GM23338 (cell line): ENCODE measurements at regions not wholly inside any gene's neighbourhood (a gene's known extent, or its start where the extent isn't known, plus 50 kb on each side); places are given as distances from the start of the nearest gene placed in this dataset.

Experiments used
- ATAC-seq: fragments of 200-7000 bp; cut with Tn5 transposase; 3 replicates; pipeline ENCODE4 v1.9.1; 2020
- DNase-seq: peaks from one replicate; pipeline ENCODE4 v3.0.0-alpha.2; 2015; ENCODE audit warnings: low spot score
- H2AFZ ChIP-seq: fragments of 200-600 bp; sonication (generic); 2 replicates; pipeline ENCODE4 v1.8.0; 2016; ENCODE audit warnings: antibody characterized with exemption, mild to moderate bottlenecking, moderate library complexity
- H3F3A ChIP-seq: fragments of 200-600 bp; sonication (generic); replicated peaks from 2 replicates; pipeline ENCODE4 v1.8.0; 2017; ENCODE audit warnings: antibody characterized with exemption, mixed run types, low read depth
- H3K27ac ChIP-seq: fragments of 200-600 bp; sonication (generic); 2 replicates; pipeline ENCODE4 v1.6.1; 2016; ENCODE audit warnings: low read depth
- H3K27me3 ChIP-seq: fragments of 200-600 bp; sonication (generic); 2 replicates; pipeline ENCODE4 v1.8.0; 2016; ENCODE audit warnings: mild to moderate bottlenecking, mixed run types, moderate library complexity; ENCODE audit not compliant: insufficient read depth
- H3K36me3 ChIP-seq: fragments of 200-600 bp; sonication (generic); 2 replicates; pipeline ENCODE4 v1.8.0; 2016; ENCODE audit warnings: mild to moderate bottlenecking; ENCODE audit not compliant: insufficient read depth
- H3K4me1 ChIP-seq: fragments of 200-600 bp; sonication (generic); 2 replicates; pipeline ENCODE4 v1.8.0; 2016; ENCODE audit warnings: mild to moderate bottlenecking, moderate library complexity; ENCODE audit not compliant: insufficient read depth
- H3K4me2 ChIP-seq: fragments of 200-600 bp; sonication (generic); 2 replicates; pipeline ENCODE4 v1.7.1; 2017; ENCODE audit warnings: mixed run types
- H3K4me3 ChIP-seq: fragments of 200-600 bp; sonication (generic); 2 replicates; pipeline ENCODE4 v1.6.1; 2016; ENCODE audit warnings: mixed run types
- H3K79me2 ChIP-seq: fragments of 200-600 bp; sonication (generic); replicated peaks from 2 replicates; pipeline ENCODE4 v1.8.0; 2017; ENCODE audit warnings: mild to moderate bottlenecking; ENCODE audit not compliant: insufficient read depth
- H3K9me2 ChIP-seq: fragments of 200-600 bp; sonication (generic); 2 replicates; pipeline ENCODE4 v1.8.0; 2017; ENCODE audit not compliant: insufficient read depth
- H4K20me1 ChIP-seq: fragments of 200-600 bp; sonication (generic); replicated peaks from 2 replicates; pipeline ENCODE4 v1.8.0; 2017; ENCODE audit warnings: mild to moderate bottlenecking; ENCODE audit not compliant: insufficient read depth
- H3K27ac Mint-ChIP-seq: 2 replicates; pipeline ENCODE4 v1.8.0; 2020; ENCODE audit warnings: inconsistent platforms, mild to moderate bottlenecking, moderate library complexity, mixed read lengths
- H3K27me3 Mint-ChIP-seq: 3 replicates; pipeline ENCODE4 v1.8.0; 2022; ENCODE audit warnings: low read depth, mild to moderate bottlenecking, moderate library complexity, mixed read lengths, inconsistent platforms; ENCODE audit not compliant: insufficient read depth, poor library complexity
- H3K36me3 Mint-ChIP-seq: 3 replicates; pipeline ENCODE4 v1.8.0; 2021; ENCODE audit warnings: low read depth, mild to moderate bottlenecking, inconsistent platforms, moderate library complexity, mixed read lengths
- H3K4me1 Mint-ChIP-seq: 3 replicates; pipeline ENCODE4 v1.8.0; 2020; ENCODE audit warnings: mild to moderate bottlenecking, inconsistent platforms, mixed read lengths
- H3K4me3 Mint-ChIP-seq: 3 replicates; pipeline ENCODE4 v1.8.0; 2021; ENCODE audit warnings: moderate library complexity, mild to moderate bottlenecking, inconsistent platforms, mixed read lengths
- H3K9me3 Mint-ChIP-seq: 3 replicates; pipeline ENCODE4 v1.8.0; 2020; ENCODE audit warnings: moderate library complexity, mild to moderate bottlenecking, inconsistent platforms, mixed read lengths
- CREB1 ChIP-seq: fragments of 250-450 bp; sonication (Bioruptor Pico); IDR thresholded peaks from 2 replicates; pipeline ENCODE4 v1.5.0; 2020; ENCODE audit warnings: low read depth, mild to moderate bottlenecking, moderate library complexity
- ETS1 ChIP-seq: IDR thresholded peaks from 2 replicates; pipeline ENCODE4 v1.6.1; 2016; ENCODE audit warnings: antibody characterized with exemption
- EZH2 ChIP-seq: fragments of 200-600 bp; sonication (generic); IDR thresholded peaks from one replicate; pipeline ENCODE4 v1.8.0; 2017; ENCODE audit warnings: antibody characterized with exemption, mild to moderate bottlenecking, low read depth; ENCODE audit not compliant: unreplicated experiment
- EZH2phosphoT487 ChIP-seq: fragments of 200-600 bp; sonication (generic); IDR thresholded peaks from one replicate; pipeline ENCODE4 v1.8.1; 2018; ENCODE audit warnings: antibody characterized with exemption; ENCODE audit not compliant: unreplicated experiment
- POLR2AphosphoS5 ChIP-seq: IDR thresholded peaks from 2 replicates; pipeline ENCODE4 v1.6.1; 2016; ENCODE audit warnings: antibody characterized with exemption, low read depth
- ZNF462 ChIP-seq: fragments of 250-450 bp; sonication (Bioruptor Pico); IDR thresholded peaks from 2 replicates; pipeline ENCODE4 v1.5.0; 2020; ENCODE audit warnings: mild to moderate bottlenecking, moderate library complexity
- TF ChIP-seq, protein P1 (sequence below), 2 experiments: fragments of 200-600 bp in 1 of 2; sonication (generic) in 1 of 2; conservative IDR thresholded peaks; 2 replicates each; pipeline versions ENCODE4 v1.5.1 to v1.6.1; 2016 to 2017; ENCODE audit warnings: antibody characterized with exemption in 2 of 2, low read depth in 2 of 2, mild to moderate bottlenecking in 2 of 2, moderate library complexity in 1 of 2

GRCh38 chr6:124888581-124889371, 73.5 kb upstream of the RNF217 start (continued):
- TF ChIP-seq ZNF462 (CRISPR knock-in tag) (no peak), EZH2phosphoT487 (no peak)

- H2AFZ ChIP-seq: no peak overlapping the region
- no peaks in the 10 kb centered on the region for H4K20me1 ChIP-seq
- Mint-ChIP-seq H3K36me3 (no peaks in the 10 kb centered on the region), H3K4me1 (no peaks in the 10 kb centered on the region; the same call in 2 of the 3 replicates), H3K9me3 (no peaks in the 10 kb centered on the region), H3K4me3 (no peak overlapping the region), H3K27ac (no peak overlapping the region), H3K27me3 (peaks cover 1% of the 10 kb centered on the region)
- no peaks in the 10 kb centered on the region for H3K79me2 ChIP-seq
- no peaks in the 10 kb centered on the region for H3K4me1 ChIP-seq
- no peaks in the 10 kb centered on the region for H3K27me3 ChIP-seq
- no peak overlapping the region for H3K27ac ChIP-seq
- no peaks in the 10 kb centered on the region for H3F3A ChIP-seq
- TF ChIP-seq POLR2AphosphoS5: no peak
- no peak for TF ChIP-seq ETS1
- TF ChIP-seq EZH2phosphoT487: no peak
- TF ChIP-seq EZH2: no peak
- TF ChIP-seq, protein P1, sequence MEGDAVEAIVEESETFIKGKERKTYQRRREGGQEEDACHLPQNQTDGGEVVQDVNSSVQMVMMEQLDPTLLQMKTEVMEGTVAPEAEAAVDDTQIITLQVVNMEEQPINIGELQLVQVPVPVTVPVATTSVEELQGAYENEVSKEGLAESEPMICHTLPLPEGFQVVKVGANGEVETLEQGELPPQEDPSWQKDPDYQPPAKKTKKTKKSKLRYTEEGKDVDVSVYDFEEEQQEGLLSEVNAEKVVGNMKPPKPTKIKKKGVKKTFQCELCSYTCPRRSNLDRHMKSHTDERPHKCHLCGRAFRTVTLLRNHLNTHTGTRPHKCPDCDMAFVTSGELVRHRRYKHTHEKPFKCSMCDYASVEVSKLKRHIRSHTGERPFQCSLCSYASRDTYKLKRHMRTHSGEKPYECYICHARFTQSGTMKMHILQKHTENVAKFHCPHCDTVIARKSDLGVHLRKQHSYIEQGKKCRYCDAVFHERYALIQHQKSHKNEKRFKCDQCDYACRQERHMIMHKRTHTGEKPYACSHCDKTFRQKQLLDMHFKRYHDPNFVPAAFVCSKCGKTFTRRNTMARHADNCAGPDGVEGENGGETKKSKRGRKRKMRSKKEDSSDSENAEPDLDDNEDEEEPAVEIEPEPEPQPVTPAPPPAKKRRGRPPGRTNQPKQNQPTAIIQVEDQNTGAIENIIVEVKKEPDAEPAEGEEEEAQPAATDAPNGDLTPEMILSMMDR (conservative IDR thresholded peaks at IDR 0.05; ENCODE audit: low read depth in 2 of 2): no peak
- TF ChIP-seq CREB1: no peak
- H3K9me2 ChIP-seq: no peaks in the 10 kb centered on the region
- H3K4me3 ChIP-seq: no peak overlapping the region
- no peak overlapping the region for H3K4me2 ChIP-seq
- DNase-seq (no peak), ATAC-seq (no peak)
- H3K36me3 ChIP-seq: no peaks in the 10 kb centered on the region
These were observed 61.2 kb upstream of the RNF217 start for GRCh38 chr6:124901084-124901483.
